ENCODE measurements at regions not wholly inside any gene's neighbourhood (a gene's known extent, or its start where the extent isn't known, plus 50 kb on each side); places are given as distances from the start of the nearest gene placed in this dataset.

DNA sequence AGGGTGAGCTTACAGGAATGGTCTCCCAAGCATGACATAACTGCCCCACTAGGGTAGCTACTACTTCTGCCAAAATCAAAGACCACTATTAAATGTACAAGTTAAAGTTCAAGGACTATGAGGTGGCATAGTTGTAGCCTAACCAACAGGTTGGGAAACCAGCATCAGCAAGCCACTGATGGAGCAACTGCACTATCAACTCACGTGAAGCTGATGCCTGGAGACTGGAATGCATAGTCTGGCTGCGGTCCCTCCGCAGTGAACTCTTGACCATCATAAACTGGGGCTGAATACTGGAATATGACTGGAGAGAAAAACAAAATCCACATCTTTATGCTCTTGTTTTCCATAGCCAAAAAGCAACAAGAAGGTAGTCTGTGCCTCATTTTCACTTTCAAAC is 541.4 kb downstream of the DNAJB9 start:
- no peaks in the 10 kb centered on the region for H3K27me3 ChIP-seq (ENCODE audit: insufficient read depth, low read length)
- no peak for DNase-seq (ENCODE audit: insufficient read length, low spot score, missing footprints)
- H3K4me3 ChIP-seq (ENCODE audit: insufficient read depth, low read length) = no peak overlapping the region
- no peaks in the 10 kb centered on the region for H3K4me1 ChIP-seq (ENCODE audit: insufficient read depth, low read length)
- TF ChIP-seq, protein P1, sequence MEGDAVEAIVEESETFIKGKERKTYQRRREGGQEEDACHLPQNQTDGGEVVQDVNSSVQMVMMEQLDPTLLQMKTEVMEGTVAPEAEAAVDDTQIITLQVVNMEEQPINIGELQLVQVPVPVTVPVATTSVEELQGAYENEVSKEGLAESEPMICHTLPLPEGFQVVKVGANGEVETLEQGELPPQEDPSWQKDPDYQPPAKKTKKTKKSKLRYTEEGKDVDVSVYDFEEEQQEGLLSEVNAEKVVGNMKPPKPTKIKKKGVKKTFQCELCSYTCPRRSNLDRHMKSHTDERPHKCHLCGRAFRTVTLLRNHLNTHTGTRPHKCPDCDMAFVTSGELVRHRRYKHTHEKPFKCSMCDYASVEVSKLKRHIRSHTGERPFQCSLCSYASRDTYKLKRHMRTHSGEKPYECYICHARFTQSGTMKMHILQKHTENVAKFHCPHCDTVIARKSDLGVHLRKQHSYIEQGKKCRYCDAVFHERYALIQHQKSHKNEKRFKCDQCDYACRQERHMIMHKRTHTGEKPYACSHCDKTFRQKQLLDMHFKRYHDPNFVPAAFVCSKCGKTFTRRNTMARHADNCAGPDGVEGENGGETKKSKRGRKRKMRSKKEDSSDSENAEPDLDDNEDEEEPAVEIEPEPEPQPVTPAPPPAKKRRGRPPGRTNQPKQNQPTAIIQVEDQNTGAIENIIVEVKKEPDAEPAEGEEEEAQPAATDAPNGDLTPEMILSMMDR (IDR thresholded peaks at IDR 0.05; ENCODE audit: extremely low read depth, low read depth, low read length) = no peak
- peaks cover 2% of the 10 kb centered on the region for H3K9me3 ChIP-seq (ENCODE audit: low read depth, low read length)
- H3K79me2 ChIP-seq (ENCODE audit: insufficient read depth, low read length) = no peaks in the 10 kb centered on the region
- H4K20me1 ChIP-seq (ENCODE audit: insufficient read depth, low read length) = no peaks in the 10 kb centered on the region
- no peak overlapping the region for H2AFZ ChIP-seq (ENCODE audit: low read length)
- no peaks in the 10 kb centered on the region for H3K36me3 ChIP-seq (ENCODE audit: insufficient read depth, low read length)
- no peak overlapping the region for H3K4me2 ChIP-seq (ENCODE audit: insufficient read depth, low read length)
- H3K27ac ChIP-seq (ENCODE audit: low read depth, low read length) = no peak overlapping the region

DNA sequence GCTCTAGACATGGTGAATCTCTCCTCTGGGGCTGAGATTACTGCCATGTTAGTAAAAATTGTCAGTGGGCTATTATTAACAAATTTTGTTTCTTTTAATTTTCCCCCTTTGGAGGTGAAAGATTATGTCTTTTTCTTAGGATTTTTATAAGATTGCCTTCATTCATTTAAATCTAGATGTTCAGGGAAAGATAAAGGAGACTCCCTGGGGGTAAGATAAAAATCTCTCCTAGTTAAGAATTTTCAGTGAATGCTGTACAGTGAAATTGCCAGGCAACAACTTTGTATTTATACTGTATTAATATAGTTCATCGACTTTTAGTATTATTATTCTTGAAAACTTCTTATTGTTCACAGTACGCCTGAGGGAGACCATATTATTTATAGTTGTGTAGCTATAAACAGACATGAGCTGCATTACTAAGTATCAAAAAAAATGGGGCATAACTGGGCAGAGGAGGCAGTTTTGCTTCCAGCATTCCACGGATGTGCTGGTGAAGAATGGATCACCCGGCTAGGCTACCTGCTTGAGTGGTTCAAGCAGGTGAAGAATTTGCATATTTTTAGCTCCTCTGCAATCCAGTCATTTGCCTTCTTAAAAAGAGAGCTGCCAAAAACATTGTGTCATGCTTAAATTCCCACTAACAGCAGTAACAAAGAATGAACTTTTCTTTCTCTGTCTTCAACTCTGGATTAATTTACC is 552.1 kb downstream of the DNAJB9 start:
- Histone ChIP-seq H3K27me3 (ENCODE audit: insufficient read depth, low read length) (no peaks in the 10 kb centered on the region), H3K4me3 (ENCODE audit: insufficient read depth, low read length) (no peak overlapping the region), H3K9me3 (ENCODE audit: low read depth, low read length) (peaks cover 2% of the 10 kb centered on the region), H3K4me1 (ENCODE audit: insufficient read depth, low read length) (no peaks in the 10 kb centered on the region), H3K36me3 (ENCODE audit: insufficient read depth, low read length) (no peaks in the 10 kb centered on the region), H3K79me2 (ENCODE audit: insufficient read depth, low read length) (no peaks in the 10 kb centered on the region), H4K20me1 (ENCODE audit: insufficient read depth, low read length) (no peaks in the 10 kb centered on the region), H3K27ac (ENCODE audit: low read depth, low read length) (no peak overlapping the region), H3K4me2 (ENCODE audit: insufficient read depth, low read length) (no peak overlapping the region), H2AFZ (ENCODE audit: low read length) (no peak overlapping the region)
- TF ChIP-seq, protein P1 (IDR thresholded peaks at IDR 0.05; ENCODE audit: extremely low read depth, low read depth, low read length) = no peak
- DNase-seq (ENCODE audit: insufficient read length, low spot score, missing footprints) = no peak

DNA sequence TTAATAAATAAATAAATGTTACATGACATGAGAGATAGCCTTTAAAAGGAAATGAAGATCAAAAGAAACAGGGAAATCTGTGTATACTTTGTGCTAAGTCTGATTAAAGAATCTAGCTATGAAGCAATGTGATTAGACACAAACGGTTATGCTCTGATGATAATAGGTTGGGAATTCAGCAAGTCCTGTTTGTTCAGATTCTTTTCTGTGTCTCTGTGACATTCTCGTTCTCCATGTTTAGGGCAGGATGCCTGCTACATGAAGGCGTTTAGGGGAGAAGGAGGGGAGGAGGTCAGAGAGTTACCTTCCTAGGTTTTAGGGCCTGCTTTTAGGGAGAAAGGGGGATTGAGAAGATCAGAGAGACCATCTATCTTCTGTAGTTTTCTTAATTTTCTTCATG is 555.3 kb downstream of the DNAJB9 start:
- no peaks in the 10 kb centered on the region for H3K4me1 ChIP-seq (ENCODE audit: insufficient read depth, low read length)
- TF ChIP-seq, protein P1 (IDR thresholded peaks at IDR 0.05; ENCODE audit: extremely low read depth, low read depth, low read length) = no peak
- H2AFZ ChIP-seq (ENCODE audit: low read length) = no peak overlapping the region
- H3K36me3 ChIP-seq (ENCODE audit: insufficient read depth, low read length) = no peaks in the 10 kb centered on the region
- no peak for DNase-seq (ENCODE audit: insufficient read length, low spot score, missing footprints)
- peaks cover 2% of the 10 kb centered on the region for H3K9me3 ChIP-seq (ENCODE audit: low read depth, low read length)
- H4K20me1 ChIP-seq (ENCODE audit: insufficient read depth, low read length) = no peaks in the 10 kb centered on the region
- no peaks in the 10 kb centered on the region for H3K27me3 ChIP-seq (ENCODE audit: insufficient read depth, low read length)
- no peak overlapping the region for H3K4me3 ChIP-seq (ENCODE audit: insufficient read depth, low read length)
- no peak overlapping the region for H3K27ac ChIP-seq (ENCODE audit: low read depth, low read length)
- H3K79me2 ChIP-seq (ENCODE audit: insufficient read depth, low read length) = no peaks in the 10 kb centered on the region
- H3K4me2 ChIP-seq (ENCODE audit: insufficient read depth, low read length) = no peak overlapping the region

DNA sequence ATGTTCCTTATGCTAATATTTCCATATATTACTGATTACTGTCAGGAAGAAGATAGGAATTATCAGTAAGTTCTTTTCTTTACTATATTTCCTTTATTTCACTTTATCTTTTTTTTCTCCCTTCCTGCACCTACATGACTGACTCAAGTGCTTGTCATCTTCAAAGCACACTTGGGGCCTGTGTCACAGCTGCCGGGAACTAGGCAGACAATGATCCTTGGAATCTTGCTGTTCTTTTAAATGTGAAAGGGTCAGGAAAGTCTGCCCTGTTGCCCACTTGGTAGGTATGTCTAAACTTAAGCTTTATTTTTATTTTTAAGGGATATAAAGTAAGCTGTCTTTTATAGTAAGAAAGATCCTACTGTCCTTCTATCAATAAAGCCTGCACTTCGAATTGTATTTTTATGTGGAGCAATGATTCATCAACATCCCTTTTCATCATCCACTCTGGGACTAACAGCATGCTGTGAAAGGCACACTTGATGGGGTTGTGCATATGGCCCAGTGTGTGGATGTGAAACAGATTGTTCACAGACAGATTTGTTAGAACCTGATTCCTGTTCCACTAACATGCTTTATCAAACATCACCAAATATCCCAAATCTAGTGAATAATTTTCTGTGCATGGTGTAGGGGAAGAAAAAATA is 556.9 kb downstream of the DNAJB9 start:
- Histone ChIP-seq H3K4me3 (ENCODE audit: insufficient read depth, low read length) (no peak overlapping the region), H4K20me1 (ENCODE audit: insufficient read depth, low read length) (no peaks in the 10 kb centered on the region), H3K27me3 (ENCODE audit: insufficient read depth, low read length) (no peaks in the 10 kb centered on the region), H3K79me2 (ENCODE audit: insufficient read depth, low read length) (no peaks in the 10 kb centered on the region), H3K9me3 (ENCODE audit: low read depth, low read length) (peaks cover 2% of the 10 kb centered on the region), H3K4me2 (ENCODE audit: insufficient read depth, low read length) (no peak overlapping the region), H3K36me3 (ENCODE audit: insufficient read depth, low read length) (no peaks in the 10 kb centered on the region), H2AFZ (ENCODE audit: low read length) (no peak overlapping the region), H3K4me1 (ENCODE audit: insufficient read depth, low read length) (no peaks in the 10 kb centered on the region), H3K27ac (ENCODE audit: low read depth, low read length) (no peak overlapping the region)
- DNase-seq (ENCODE audit: insufficient read length, low spot score, missing footprints) = no peak
- TF ChIP-seq, protein P1 (IDR thresholded peaks at IDR 0.05; ENCODE audit: extremely low read depth, low read depth, low read length) = no peak
